ENCODE measurements at regions not wholly inside any gene's neighbourhood (a gene's known extent, or its start where the extent isn't known, plus 50 kb on each side); places are given as distances from the start of the nearest gene placed in this dataset.

DNA sequence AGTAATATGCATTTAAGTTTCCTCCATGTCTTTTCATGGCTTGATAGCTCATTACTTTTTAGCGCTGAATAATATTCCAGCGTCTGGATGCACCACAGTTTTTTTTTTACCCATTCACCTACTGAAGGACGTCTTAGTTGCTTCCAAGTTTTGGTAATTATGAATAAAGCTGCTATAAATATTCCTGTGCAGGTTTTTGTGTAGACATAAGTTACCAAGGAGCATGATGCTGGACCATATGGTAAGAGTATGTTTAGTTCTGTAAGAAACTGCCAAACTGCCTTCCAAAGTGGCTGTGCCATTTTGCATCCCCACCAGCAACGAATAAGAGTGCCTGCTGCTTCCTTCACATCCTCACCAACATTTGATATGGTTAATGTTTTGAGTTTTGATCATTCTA, 195.6 kb downstream of the PIK3R1 start:
- TF ChIP-seq CTCF (IDR thresholded peaks at IDR 0.05; ENCODE audit: low read depth, low read length) (no peak), MYC (IDR thresholded peaks at IDR 0.05; ENCODE audit: low read depth, low read length) (no peak), MAX (IDR thresholded peaks at IDR 0.05; ENCODE audit: low read depth, low read length) (no peak), POLR2A (IDR thresholded peaks at IDR 0.05; ENCODE audit: extremely low read depth, insufficient read length) (no peak)
- H3K4me3 ChIP-seq (ENCODE audit: low read depth, low read length) = no peak overlapping the region
- no peak for DNase-seq (ENCODE audit: low read depth)

DNA sequence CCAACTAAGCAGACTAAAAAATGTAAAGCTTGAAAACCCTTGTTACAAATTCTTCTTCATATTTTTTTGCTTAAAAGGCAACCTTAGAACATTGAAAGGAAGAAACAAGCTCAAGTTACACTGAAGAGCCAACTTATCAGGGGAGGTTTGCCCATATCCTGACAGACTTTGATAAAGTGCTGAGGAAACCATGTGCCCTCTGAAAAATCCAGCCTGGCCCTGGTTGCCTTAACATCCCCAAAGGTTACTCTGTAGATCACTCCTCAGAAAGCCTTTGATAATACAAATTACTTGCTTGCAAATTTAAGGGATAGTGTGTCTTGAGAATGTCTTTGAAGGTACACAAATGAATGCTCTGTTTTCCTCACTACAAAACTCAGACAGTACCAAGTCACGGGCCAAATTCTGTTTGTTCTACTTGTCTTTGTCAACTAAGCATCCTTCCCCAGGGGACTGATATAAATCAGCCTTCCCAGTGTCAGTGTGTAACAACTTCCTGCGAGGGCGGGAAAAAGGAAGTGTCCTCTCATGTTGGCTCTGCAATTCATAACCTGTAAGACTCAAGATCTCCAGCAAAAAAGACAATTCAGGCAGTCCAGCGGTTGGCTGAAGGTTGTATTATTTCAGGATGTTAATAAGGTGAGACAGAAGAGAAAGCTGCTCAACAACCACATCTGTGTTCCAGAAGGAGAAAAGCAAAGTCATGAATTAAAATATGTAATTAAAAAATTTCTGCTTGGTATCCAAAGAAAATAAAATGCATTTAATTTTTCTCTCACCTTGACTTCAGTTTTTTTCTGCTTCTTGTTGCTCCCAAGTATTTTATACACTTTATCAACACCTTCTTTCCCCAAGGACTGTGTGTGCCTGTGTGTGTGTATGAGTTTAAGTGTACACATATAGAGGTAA, 199.9 kb downstream of the PIK3R1 start:
- peak; percentile 84 for DNase-seq (ENCODE audit: low read depth)
- H3K4me3 ChIP-seq (ENCODE audit: low read depth, low read length) = no peak overlapping the region
- TF ChIP-seq MAX (IDR thresholded peaks at IDR 0.05; ENCODE audit: low read depth, low read length) (no peak), CTCF (IDR thresholded peaks at IDR 0.05; ENCODE audit: low read depth, low read length) (no peak), POLR2A (IDR thresholded peaks at IDR 0.05; ENCODE audit: extremely low read depth, insufficient read length) (no peak), MYC (IDR thresholded peaks at IDR 0.05; ENCODE audit: low read depth, low read length) (no peak)

DNA sequence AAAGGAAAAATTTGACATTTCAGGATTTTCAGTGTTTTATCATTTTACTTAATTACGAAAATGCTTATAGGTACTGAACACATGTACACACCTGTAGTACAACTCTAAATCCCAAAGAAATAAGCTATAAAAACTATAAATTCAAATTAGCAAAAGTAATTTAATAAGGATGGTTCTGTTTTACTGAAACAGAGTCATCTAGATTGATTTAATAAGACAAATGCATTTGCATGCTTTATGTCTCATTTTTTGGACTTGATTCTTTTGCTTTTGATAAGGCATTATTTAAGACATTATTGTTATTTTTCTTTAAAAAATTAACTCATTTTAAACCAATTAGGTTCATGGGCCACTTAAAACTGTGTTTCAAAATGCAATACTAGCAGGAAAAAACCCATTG, 201.2 kb downstream of the PIK3R1 start:
- DNase-seq (ENCODE audit: low read depth) = no peak
- TF ChIP-seq CTCF (IDR thresholded peaks at IDR 0.05; ENCODE audit: low read depth, low read length) = no peak
- no peak for TF ChIP-seq POLR2A (IDR thresholded peaks at IDR 0.05; ENCODE audit: extremely low read depth, insufficient read length)
- no peak for TF ChIP-seq MYC (IDR thresholded peaks at IDR 0.05; ENCODE audit: low read depth, low read length)
- no peak for TF ChIP-seq MAX (IDR thresholded peaks at IDR 0.05; ENCODE audit: low read depth, low read length)
- H3K4me3 ChIP-seq (ENCODE audit: low read depth, low read length) = no peak overlapping the region

DNA sequence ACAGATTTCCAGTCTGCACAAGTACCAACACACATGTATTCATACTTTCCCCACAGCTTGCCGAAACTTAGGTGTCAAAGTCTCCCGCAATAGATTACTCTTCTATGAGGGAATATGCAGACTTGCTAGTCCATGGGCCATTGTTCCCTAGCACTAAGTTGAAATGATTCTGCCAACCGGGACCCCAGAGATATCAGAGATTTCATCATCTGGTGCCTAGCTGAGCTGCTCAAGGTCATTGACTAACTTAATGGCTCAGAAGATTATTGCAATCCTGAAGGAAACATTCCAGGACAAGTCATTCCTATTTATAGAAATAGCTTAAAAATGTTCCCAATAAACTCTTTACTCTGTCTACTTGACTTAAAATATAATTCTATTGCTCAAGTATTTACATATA, 202.6 kb downstream of the PIK3R1 start:
- TF ChIP-seq CTCF (IDR thresholded peaks at IDR 0.05; ENCODE audit: low read depth, low read length) (no peak), POLR2A (IDR thresholded peaks at IDR 0.05; ENCODE audit: extremely low read depth, insufficient read length) (no peak), MAX (IDR thresholded peaks at IDR 0.05; ENCODE audit: low read depth, low read length) (no peak), MYC (IDR thresholded peaks at IDR 0.05; ENCODE audit: low read depth, low read length) (no peak)
- no peak overlapping the region for H3K4me3 ChIP-seq (ENCODE audit: low read depth, low read length)
- DNase-seq (ENCODE audit: low read depth) = no peak

GRCh38 chr5:68418680-68419079, 203.1 kb downstream of the PIK3R1 start:
- H3K4me3 ChIP-seq (ENCODE audit: low read depth, low read length) = no peak overlapping the region
- TF ChIP-seq MYC (IDR thresholded peaks at IDR 0.05; ENCODE audit: low read depth, low read length) (no peak), MAX (IDR thresholded peaks at IDR 0.05; ENCODE audit: low read depth, low read length) (no peak), POLR2A (IDR thresholded peaks at IDR 0.05; ENCODE audit: extremely low read depth, insufficient read length) (no peak), CTCF (IDR thresholded peaks at IDR 0.05; ENCODE audit: low read depth, low read length) (no peak)
- no peak for DNase-seq (ENCODE audit: low read depth)
